ENCODE measurements at regions not wholly inside any gene's neighbourhood (a gene's known extent, or its start where the extent isn't known, plus 50 kb on each side); places are given as distances from the start of the nearest gene placed in this dataset.

DNA sequence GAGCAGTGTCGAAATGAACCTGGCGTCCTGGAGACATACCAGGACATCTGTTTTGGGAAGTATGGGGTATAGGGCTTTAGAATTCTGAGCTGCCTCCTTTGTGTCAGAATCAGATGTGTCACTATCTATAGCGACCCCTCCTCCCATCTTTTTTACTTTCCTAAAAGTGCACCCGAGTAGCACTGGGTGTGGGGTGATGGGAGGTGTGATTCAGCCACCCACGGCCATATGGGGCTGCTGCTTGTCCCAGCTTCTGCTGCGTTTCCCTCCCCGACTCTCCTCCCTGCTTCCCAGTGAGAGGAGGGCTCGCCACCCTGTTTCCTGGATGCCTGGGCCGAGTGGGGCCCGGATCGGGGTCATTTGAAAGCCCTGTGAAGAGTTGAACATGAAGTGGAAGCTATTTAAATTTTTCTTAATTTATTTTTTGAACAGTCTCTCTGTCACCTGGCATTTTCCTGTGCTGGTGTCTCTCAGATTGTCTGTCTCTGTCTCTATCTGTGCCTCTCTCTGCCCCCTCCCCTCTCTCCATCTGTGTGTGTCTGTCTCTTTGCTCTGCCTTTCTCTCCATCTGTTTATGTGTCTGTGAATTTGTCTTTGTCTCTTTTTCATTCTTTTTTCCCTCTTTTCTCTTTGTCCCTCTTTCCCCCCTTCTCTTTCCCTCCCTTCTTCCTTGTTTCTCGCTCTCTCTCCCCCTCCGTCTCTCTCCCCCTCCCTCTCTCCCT, 638.8 kb upstream of the EEF2KMT start:
- DNase-seq: no peak

DNA sequence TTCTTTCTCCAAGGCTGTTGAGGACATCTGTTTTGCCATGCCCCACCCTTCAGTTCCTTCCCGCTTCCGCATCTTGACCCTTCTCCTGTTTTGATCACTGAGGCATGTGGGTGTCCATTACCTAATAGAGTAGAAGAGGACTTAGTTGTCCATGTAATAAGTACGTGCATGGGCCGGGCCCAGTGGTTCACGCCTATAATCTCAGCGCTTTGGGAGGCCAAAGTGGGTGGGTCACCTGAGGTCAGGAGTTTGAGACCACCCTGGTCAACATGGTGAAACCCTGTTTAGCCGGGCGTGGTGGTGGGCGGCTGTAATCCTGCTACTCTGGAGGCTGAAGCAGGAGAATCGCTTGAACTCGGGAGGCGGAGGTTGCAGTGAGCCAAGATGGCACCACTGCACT, 637.8 kb upstream of the EEF2KMT start:
- DNase-seq: no peak

DNA sequence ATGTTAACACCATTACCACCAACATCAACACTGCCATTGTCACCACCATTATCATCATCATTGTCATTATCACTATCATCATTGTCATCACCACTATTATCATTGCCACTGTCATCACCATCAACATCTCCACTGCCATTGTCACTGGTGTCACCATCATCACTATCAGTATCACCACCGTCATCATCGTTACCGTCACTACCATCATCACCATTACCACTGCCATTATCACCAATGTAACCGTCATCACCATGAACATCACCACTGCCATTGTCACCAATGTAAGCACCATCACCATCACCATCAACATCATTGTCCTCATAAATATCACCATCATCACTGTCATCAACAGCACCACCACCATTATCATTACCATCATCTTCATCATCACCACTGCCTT, 633.2 kb upstream of the EEF2KMT start:
- DNase-seq: no peak

DNA sequence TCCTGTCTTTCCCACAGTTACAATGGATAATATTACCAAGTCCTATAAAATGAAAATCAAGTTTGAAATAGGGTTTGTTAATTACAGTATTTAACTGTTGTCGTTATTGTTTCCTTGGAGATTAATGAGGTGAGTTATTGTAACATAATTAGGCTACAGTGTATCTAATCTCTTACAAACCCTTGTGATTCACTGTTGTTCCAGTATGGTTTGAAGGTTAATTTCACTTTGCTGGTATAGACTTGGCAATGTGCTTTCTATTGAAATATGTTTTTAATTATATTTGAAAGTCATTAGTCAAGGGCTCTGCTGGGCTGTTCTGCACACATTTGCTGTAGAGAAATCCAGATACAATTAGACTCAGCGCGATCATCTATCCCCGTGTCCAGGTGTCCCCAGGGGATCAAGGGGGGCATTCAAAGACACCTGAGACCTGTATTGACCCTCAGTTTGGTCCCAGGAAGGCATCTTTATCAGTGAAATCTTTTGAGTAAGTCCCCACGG, 624.6 kb upstream of the EEF2KMT start:
- DNase-seq: no peak

DNA sequence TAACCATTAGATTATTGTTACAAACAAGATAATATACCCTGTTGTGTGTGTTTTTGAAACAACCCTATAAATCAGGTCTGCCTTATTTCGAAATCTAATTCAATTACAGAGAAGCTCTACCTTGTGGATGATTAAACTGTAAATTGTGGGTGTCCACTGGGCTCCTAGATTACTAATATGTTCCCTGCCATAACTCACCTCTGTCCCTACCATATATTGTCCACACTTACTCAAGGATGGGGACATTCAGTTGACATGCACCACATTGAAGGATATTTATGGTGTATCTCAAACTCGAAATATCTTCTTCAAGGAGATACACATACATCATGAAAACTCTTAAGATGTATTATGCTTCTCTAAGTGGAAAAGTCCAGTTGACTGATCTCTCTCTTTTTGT, 617.6 kb upstream of the EEF2KMT start:
- DNase-seq: no peak

DNA sequence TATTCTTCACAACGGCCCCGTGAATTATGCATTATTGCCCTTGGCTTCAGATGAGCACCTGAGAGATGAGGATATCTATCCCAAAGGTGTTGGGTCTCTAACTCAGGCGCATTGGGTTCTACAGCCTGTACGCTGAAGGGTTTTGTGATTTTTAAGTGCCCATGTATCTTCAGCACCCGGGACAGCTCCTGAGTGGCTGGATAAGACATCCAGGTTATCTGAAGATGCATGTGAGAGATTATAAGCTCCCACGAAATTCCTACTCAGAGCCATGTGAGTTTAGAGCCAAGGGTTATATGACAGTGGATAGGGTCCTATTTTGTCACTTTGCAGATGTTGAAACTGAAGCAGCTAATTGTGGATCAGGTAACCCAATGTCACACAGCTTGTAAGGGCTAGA, 612.3 kb upstream of the EEF2KMT start:
- no peak for DNase-seq

DNA sequence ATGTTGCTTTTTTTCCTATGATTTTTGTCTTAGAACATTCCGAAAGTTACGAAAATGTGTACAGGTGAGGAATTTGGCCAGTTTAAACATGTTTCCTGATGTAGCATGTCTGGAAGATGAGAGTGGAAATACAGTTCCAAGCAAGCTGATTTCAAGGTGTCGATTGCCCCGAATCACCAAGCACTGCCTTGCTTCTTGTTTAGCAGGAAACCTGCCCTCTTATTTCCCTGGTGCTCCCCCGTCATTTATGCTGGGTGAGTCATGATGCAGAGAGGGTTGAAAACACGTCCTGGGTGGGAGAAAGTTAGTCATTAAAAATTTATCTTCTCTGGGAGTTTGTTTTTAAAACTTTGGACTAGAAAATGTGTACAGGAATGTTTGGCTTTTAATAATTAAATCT, 608.6 kb upstream of the EEF2KMT start:
- DNase-seq: no peak

DNA sequence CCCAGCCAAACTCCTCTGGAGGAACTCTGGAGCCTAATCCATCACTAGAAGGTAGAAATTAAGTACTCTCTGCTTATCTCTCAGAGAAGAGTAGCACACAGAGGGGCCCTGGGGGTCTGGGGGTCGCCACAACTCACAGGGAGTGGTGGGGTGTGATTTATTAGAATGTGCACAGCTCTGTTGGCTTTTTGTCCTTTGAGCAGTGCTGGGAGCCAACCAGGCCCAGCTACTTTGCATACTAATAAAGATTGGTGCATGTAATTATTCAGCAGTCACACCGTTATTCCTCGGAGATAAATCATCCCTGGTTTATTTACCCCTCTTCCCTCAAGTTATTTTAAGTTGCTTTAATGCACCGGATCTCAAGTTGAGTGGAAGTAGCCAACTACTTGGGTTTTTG, 606.7 kb upstream of the EEF2KMT start:
- DNase-seq: no peak

DNA sequence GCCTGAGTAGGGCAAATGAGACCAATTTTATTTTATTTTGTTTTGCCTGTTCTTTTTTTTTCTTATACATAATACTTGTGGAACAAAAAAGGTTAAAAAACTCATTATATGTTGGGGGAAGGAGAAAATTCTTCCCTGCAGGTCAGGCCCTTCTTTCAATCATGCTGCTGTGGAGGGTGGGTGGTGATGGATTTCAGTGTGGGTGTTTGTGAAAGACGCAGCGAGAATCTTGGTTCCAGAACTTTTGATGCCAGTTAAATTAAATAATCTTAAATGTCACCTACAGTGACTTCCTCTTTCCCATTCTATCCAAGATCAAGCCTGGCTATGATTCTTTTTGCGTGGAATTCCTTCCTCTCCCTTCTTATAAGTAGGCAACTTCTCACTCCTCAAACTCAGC, 595.8 kb upstream of the EEF2KMT start:
- DNase-seq: no peak

DNA sequence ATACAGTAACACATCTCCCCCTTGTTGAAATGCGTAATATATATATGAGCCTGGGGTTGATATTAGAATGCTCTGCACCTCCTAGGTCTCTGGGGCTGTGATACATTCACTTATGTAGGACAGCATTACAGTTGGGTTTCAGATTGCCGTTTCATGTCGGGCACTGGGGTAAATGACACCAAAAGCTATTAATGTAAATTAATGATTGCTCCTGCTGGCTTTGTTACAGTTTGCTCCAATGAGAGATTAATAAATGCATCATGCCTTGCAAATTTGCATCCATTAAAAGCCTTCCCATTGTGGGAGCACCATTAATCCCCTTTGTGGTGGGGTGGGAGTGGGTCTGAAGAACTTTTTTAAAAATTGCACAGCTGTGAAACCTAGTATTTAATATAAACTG, 584.4 kb upstream of the EEF2KMT start:
- no peak for DNase-seq

DNA sequence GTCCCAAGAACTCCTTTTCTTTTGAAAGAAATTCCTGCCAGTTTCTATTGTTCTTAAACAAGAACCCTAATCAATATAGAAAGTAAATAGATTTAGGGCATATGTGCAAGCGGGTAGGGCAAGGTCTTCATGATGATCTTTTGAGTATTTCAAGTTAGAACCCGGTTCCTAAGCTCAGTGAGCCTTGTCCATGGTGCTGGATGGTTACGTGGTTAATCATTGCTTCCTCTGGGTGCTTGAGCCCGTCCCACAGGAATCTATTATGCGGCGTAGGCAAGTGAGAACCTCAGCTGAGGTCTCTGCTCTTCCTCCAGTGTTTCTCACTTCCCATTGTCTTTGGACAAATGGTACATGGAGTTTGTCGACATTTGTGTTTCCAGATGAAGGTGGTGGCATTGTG, 580.8 kb upstream of the EEF2KMT start:
- no peak for DNase-seq

DNA sequence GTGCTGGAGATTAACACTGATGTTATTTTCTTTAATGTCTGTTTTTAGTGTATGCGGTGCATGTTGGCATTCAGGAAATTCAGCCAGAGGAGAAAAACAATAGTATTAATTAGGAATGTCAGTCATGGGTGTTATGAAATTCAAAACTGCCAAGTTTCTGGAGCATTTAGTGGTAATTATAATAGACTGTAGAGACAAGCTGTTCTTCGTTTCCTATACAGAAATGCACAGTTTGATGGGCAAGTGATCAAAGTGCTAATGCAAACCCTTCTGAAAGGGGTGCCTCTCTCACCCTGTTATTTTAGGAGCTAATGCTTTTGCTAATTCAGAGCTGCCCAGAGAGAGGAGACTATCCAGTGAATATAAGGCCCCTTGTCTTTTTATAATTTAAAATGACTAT, 573.8 kb upstream of the EEF2KMT start:
- DNase-seq: no peak

DNA sequence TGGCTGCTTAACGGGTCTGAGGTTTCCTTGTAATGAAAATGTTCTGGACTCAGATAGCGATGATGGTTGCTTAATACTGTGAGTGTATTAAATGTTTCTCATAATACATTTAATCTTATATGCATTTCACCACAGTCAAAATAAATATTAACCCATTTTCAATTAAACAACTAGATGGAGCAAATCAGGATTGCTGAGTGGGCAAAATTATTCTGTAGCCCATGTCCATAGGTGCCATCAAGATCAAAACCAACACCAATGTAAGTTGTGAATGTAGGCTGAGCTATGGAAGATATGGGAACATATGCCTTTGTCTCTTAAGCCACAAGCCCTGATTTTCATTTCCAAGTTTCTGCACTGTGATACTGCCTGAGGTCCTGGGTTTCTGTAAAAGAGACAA, 572.6 kb upstream of the EEF2KMT start:
- no peak for DNase-seq

DNA sequence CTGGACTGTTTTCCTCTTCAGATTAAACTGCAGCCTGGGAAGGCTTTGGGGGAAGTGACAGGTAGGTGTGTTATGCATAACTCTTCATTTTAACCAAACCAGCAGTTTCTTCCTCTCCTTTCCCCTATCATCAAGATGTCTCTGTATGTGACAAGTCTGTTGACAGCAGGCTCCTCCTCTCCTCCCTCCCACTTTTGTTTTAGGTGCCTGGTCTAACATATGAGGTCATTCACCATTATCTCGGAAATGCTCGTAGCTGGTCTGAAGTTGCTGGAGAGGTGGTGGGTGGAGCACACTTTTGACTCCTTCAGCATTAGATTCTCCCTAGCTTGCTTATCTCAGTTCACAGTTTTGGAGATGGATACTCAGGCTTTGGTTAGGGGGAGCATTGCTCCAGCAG, 571.0 kb upstream of the EEF2KMT start:
- no peak for DNase-seq

DNA sequence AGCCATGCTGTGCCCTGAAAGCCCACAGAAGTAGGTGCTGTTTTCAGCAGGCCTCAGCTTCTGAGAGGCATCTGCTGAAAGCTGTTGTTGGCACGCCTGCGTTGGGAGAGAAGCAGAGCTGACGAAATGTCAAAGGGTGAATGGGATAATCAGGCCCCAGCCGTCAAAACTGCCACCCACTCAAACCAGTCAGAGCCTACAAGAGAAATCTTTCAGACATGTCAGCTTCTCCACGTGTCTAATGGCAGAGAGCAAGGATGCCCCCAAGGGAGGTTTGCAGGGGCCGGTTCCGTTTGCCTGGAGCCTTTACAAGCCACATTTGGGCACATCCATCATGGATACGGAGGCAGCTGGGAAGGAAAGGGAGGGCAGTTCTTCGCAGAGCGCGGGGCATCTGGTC, 568.2 kb upstream of the EEF2KMT start:
- no peak for DNase-seq

DNA sequence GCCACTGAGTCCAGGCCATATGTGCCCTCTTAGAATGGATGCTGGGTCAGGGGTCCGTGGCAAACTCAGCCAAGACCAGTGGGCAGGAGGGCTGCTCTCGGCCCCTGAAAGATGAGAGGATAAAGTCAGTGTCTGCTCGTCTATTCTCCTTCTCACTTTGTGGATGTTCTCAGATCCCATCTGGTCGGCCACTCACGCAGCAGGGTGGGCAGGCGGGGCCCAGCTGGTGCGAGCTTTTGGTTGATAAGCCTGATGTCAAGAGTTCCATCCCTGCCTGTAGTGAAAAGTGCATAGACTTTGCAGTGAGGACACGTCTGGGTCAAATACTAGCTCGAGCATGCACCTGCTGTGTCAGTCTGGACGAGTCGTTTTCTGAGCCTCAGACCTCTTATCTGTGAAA, 556.2 kb upstream of the EEF2KMT start:
- no peak for DNase-seq

DNA sequence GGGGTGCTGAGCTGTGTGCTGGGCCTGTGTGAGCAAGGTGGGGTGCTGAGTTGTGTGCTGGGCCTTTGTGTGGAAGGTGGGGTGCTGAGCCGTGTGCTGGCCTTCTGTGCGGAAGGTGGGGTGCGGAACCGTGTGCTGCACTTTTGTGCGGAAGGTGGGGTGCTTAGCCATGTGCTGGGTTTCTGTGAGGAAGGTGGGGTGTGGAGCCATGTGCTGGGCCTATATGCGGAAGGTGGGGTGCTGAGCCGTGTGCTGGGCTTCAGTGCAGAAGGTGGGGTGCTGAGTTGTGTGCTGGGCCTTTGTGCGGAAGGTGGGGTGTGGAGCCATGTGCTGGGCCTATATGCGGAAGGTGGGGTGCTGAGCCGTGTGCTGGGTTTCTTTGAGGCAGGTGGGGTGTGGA, 555.4 kb upstream of the EEF2KMT start:
- DNase-seq: no peak

DNA sequence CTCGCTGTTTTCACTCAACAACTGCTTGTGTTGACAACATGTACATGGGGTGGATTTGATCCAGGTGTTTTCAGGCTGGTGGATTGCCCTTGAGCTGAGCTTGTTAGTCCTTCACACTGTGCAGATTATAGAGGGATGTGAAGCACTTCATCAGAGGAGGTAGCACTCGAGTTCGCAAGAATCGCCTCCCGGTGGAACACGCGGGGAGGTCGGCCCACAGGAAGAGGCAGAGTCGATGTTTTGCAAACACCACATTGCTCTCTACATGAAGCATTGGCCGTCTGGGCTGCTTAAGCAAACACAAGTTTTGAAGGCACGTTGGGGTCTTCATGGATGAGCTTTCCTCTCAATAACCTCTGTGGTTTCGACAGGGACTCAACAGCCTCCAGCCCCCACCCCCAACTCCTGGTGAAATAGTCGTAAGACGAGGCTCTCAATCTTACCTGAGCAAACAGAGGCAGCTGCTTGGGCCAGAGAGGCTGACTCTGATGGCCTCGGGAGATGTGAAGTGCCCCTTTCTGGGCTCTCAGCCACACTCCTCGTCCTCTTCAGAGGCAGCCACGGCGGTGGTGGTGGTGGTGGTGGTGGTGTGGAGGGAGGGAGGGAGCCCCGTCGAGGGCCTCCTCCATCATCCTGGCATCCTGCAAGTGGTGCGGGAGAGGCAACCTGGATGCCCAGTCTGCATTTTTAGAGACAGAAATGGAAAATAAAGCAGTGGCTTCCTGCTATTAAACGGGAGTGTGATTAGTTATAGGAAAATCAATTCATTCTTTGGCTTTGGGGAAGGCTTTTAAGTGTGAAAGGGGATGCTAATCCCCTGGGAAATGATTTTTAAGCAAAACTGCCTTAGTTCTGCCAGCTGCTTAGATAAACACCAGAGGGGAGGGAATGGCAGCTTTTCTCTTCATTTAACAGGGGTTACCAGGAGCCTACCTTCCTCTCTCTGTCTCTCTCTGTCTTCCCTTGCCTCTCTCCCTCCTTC, 552.5 kb upstream of the EEF2KMT start:
- DNase-seq: no peak

DNA sequence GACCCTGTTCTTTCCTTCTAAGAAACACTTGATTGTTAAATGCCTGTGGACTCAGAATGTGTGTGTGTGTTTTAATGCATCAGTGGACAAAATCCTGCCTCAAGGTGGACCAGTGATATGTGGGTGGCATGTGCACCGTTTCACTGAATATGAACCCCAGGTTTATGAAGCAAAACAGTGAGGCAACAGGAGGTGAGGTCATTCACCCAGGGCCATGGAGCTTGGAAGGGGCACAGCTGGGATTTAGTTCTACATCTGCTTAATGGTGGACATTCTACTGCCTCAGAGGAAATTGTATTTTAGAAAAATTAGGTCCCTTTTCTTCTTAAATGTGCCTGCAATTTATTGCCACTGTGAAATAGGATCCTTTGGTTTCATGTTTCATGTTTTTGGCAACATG, 549.5 kb upstream of the EEF2KMT start:
- peak; percentile 11 for DNase-seq

DNA sequence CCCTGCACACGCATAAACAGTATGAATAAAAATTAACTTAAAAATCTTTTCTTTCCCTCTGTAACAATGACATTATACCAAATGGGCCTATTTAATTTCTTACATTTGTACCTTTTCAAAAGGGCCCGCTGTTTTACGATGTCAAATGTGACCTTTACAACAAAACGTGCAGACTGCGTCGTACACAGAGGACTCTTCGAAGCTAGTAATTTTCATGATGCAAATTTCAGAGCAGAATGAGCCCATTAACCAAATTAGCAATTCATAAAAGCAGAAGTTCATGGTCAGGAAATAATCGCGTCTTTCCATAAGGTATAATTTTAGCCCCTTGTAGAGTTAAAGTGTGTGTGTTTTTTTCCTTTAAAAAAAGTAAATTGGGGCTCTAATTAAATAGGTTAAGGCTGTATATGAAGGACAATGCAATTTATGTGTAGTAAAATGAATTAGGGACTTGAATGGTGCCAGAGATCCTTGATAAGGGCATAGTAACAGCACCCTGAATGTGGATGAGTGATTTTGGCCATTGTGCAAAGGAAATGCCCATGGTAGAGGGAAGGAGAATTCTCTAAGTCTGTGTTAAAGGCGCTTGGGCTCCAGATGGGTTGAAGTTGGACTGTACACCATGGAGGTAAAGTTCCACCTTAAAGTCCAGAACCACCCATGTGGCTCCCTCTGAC, 546.4 kb upstream of the EEF2KMT start:
- no peak for DNase-seq

DNA sequence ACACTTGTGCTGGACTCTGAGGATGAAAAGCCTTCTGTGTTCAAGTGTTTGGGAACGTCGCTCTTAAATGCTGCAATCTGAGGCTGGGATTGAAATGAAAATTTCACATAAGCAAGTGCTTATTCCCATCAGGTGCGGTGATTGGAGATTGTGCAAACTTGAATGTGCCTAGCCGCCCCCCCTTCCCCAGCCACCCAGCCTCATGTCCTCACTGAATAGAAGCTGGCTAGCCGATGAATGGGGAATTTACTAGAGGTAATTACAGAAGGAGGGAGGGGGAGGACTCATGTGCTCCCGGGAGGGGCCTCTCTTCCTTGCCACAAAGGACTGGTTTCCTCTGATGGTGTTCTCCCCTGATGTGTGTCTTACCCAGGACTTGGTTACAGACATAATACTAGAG, 544.8 kb upstream of the EEF2KMT start:
- DNase-seq: no peak

DNA sequence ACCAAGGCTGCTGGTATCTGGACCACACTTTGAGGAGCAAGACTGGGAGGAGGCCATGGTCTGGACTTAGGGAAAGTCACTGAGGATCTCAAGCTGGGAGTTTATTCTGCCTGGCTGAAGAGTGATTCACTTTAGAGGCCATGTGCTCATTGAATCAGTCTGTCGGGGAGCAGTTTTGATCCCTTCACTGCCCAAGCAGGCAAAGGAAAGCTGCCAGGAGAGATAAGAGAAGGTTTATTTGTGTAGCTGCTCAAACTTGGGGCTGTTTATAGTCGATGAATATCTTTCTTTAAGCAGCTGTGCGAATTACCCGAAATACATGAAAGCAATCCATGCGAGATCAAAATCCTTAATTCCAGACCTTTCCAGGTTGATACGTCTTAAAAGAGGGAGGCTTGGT, 544.4 kb upstream of the EEF2KMT start:
- no peak for DNase-seq

DNA sequence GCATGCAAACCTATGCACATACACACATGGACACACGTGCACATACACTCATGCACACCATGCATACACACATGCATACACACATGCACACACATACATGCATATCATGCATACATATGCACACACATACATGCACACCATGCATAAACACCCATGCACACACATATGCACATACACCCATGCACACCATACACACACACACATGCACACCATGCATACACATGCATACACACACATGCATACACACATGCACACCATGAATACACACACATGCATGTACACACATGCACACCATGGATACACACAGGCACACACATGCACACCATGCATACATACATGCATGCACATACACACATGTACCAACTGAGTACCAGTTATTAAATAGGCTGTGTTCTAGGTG, 543.3 kb upstream of the EEF2KMT start:
- no peak for DNase-seq
